SU-DHL-6 (cell line): ENCODE measurements at regions not wholly inside any gene's neighbourhood (a gene's known extent, or its start where the extent isn't known, plus 50 kb on each side); places are given as distances from the start of the nearest gene placed in this dataset.

Experiments used
- H2AFZ ChIP-seq: fragments of 200-600 bp; sonication (generic); 2 replicates; pipeline ENCODE4 v1.6.1; 2014; ENCODE audit warnings: low read depth, mild to moderate bottlenecking, moderate library complexity, mixed read lengths, antibody characterized with exemption, low read length; ENCODE audit not compliant: severe bottlenecking
- H3F3A ChIP-seq: fragments of 200-600 bp; shearing (Covaris generic); 2 replicates; pipeline ENCODE4 v1.6.0; 2016; ENCODE audit warnings: antibody characterized with exemption, mild to moderate bottlenecking; ENCODE audit not compliant: insufficient read depth
- H3K27ac ChIP-seq: fragments of 200-600 bp; sonication (generic); 2 replicates; pipeline ENCODE4 v1.5.1; 2016; ENCODE audit warnings: low read depth, mild to moderate bottlenecking, low read length, moderate library complexity, mixed read lengths
- H3K27me3 ChIP-seq: fragments of 200-600 bp; sonication (generic), shearing (Covaris generic); 2 replicates; pipeline ENCODE4 v1.6.0; 2014; ENCODE audit warnings: mild to moderate bottlenecking, low read length
- H3K36me3 ChIP-seq: fragments of 200-600 bp; sonication (generic); 2 replicates; pipeline ENCODE4 v1.6.1; 2014; ENCODE audit warnings: mild to moderate bottlenecking, low read length, mixed read lengths
- H3K4me2 ChIP-seq: fragments of 300-600, 200-600 bp; shearing (Covaris generic), sonication (generic); 2 replicates; pipeline ENCODE4 v1.6.0; 2014; ENCODE audit warnings: low read length, low read depth, mild to moderate bottlenecking; ENCODE audit not compliant: poor library complexity, severe bottlenecking
- H3K4me3 ChIP-seq: fragments of 200-600 bp; sonication (generic); 2 replicates; pipeline ENCODE4 v1.5.1; 2014; ENCODE audit warnings: antibody characterized with exemption, low read length, mild to moderate bottlenecking, mixed read lengths; ENCODE audit not compliant: insufficient read depth, poor library complexity, severe bottlenecking
- H3K79me2 ChIP-seq: fragments of 200-600 bp; sonication (generic); 2 replicates; pipeline ENCODE4 v1.6.1; 2014; ENCODE audit warnings: mild to moderate bottlenecking, low read length, moderate library complexity; ENCODE audit not compliant: insufficient read depth
- H3K9ac ChIP-seq: fragments of 200-600 bp; sonication (generic); 2 replicates; pipeline ENCODE4 v1.7.0; 2014; ENCODE audit warnings: mild to moderate bottlenecking, low read length
- H3K9me2 ChIP-seq: fragments of 200-600 bp; sonication (generic); replicated peaks from 2 replicates; pipeline ENCODE4 v1.6.1; 2014; ENCODE audit warnings: low read length; ENCODE audit not compliant: insufficient read depth
- H3K9me3 ChIP-seq: fragments of 200-600 bp; sonication (generic); 2 replicates; pipeline ENCODE4 v1.6.1; 2014; ENCODE audit warnings: low read length, mixed read lengths; ENCODE audit not compliant: insufficient read depth
- H4K20me1 ChIP-seq: fragments of 200-600 bp; sonication (generic); 2 replicates; pipeline ENCODE4 v1.6.1; 2014; ENCODE audit warnings: low read depth, mild to moderate bottlenecking, antibody characterized with exemption, low read length, moderate library complexity, mixed read lengths
- EZH2phosphoT487 ChIP-seq: fragments of 200-600 bp; sonication (generic), shearing (Covaris generic); conservative IDR thresholded peaks from 2 replicates; pipeline ENCODE4 v1.6.1; 2018; ENCODE audit warnings: mild to moderate bottlenecking, antibody characterized with exemption, low read length, moderate library complexity, mixed read lengths
- TF ChIP-seq, protein P1 (sequence below): fragments of 200-600 bp; sonication (generic); IDR thresholded peaks from one replicate; pipeline ENCODE4 v1.5.1; 2017; ENCODE audit warnings: antibody characterized with exemption, mild to moderate bottlenecking, low read length, moderate library complexity; ENCODE audit not compliant: insufficient read depth, poor library complexity, severe bottlenecking

DNA sequence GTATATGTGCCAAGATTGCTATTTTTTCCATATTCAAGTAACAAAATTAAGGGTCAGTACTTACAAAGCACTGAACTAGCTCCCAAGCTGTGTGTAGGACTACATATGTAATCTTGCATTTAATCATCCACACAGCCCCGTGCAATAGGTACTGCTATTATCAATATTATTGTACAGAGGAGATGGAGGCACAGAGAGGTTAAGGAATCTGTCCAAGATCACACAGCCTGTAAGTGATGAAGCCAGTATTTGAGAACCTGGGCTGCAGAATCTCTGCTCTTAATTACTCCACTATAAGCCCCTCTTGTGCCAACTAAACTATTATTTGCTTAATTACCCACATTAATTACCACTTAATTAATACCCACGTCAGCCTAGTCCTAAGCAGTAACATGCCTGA lies 134.1 kb downstream of the KATNIP start:
- Histone ChIP-seq H3K27me3 (no peaks in the 10 kb centered on the region), H3K79me2 (no peaks in the 10 kb centered on the region)
- TF ChIP-seq, protein P1, sequence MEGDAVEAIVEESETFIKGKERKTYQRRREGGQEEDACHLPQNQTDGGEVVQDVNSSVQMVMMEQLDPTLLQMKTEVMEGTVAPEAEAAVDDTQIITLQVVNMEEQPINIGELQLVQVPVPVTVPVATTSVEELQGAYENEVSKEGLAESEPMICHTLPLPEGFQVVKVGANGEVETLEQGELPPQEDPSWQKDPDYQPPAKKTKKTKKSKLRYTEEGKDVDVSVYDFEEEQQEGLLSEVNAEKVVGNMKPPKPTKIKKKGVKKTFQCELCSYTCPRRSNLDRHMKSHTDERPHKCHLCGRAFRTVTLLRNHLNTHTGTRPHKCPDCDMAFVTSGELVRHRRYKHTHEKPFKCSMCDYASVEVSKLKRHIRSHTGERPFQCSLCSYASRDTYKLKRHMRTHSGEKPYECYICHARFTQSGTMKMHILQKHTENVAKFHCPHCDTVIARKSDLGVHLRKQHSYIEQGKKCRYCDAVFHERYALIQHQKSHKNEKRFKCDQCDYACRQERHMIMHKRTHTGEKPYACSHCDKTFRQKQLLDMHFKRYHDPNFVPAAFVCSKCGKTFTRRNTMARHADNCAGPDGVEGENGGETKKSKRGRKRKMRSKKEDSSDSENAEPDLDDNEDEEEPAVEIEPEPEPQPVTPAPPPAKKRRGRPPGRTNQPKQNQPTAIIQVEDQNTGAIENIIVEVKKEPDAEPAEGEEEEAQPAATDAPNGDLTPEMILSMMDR, result no peak
- no peak for TF ChIP-seq EZH2phosphoT487

DNA sequence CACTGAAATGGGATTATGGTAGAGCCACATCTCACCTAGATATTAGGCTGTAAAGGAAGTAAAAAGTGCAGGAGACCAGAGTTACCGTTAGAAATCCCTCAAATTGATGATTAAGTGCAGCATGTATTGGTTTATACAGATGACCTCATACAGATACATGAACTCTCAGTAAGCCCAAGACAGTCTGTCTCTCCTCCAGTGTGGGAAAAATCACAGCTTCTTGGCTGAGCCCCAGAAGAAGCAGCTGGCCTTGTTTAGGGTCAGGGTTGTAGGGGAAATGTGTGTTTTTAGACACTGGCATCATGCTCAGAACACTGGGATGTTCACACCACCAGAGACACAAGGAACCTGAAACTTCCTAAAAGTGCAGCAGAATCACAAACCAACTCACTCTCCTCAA lies 135.9 kb downstream of the KATNIP start:
- Histone ChIP-seq H4K20me1 (no peaks in the 10 kb centered on the region), H3K79me2 (no peaks in the 10 kb centered on the region), H3K9me2 (no peaks in the 10 kb centered on the region), H3K27ac (no peak overlapping the region), H3K9ac (no peak overlapping the region), H3F3A (no peaks in the 10 kb centered on the region), H3K4me2 (no peak overlapping the region), H3K4me3 (no peak overlapping the region), H3K36me3 (no peaks in the 10 kb centered on the region), H2AFZ (no peak overlapping the region), H3K27me3 (no peaks in the 10 kb centered on the region), H3K9me3 (no peaks in the 10 kb centered on the region)
- TF ChIP-seq EZH2phosphoT487, result no peak
- TF ChIP-seq, protein P1, result no peak

More for the DNA sequence above, 134.1 kb downstream of the KATNIP start:
- no peaks in the 10 kb centered on the region for H3F3A ChIP-seq
- H3K9ac ChIP-seq, result no peak overlapping the region
- H3K27ac ChIP-seq, result no peak overlapping the region
- H2AFZ ChIP-seq, result no peak overlapping the region
- H4K20me1 ChIP-seq, result no peaks in the 10 kb centered on the region
- H3K9me3 ChIP-seq, result no peaks in the 10 kb centered on the region
- no peak overlapping the region for H3K4me2 ChIP-seq
- no peaks in the 10 kb centered on the region for H3K9me2 ChIP-seq
- H3K36me3 ChIP-seq, result no peaks in the 10 kb centered on the region
- H3K4me3 ChIP-seq, result no peak overlapping the region

DNA sequence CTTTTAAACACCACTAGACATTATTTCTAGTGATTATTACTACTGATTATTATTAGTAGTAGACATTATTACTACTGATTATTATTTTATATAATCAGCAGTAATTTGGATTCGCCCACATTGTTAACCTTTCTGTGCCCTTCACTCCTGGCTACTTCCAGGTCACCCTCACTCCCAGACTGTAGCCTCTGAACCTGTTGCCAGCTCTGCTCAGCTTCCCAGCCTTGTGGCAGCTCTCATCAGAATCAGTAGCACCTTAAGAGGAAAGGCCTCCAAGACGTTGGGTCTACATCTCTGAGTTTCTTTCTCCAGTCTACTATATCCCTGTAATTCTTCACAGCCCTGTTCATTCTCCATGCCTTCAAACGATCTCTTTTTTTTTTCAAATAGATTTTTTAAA lies 137.0 kb downstream of the KATNIP start:
- H3K36me3 ChIP-seq, result no peaks in the 10 kb centered on the region
- H3K79me2 ChIP-seq, result no peaks in the 10 kb centered on the region
- H2AFZ ChIP-seq, result no peak overlapping the region
- no peaks in the 10 kb centered on the region for H3F3A ChIP-seq
- no peak overlapping the region for H3K4me2 ChIP-seq
- H3K27me3 ChIP-seq, result no peaks in the 10 kb centered on the region
- H3K9ac ChIP-seq, result no peak overlapping the region
- H3K9me3 ChIP-seq, result no peaks in the 10 kb centered on the region
- no peak for TF ChIP-seq EZH2phosphoT487
- TF ChIP-seq, protein P1, result no peak
- no peaks in the 10 kb centered on the region for H4K20me1 ChIP-seq
- H3K4me3 ChIP-seq, result no peak overlapping the region
- no peaks in the 10 kb centered on the region for H3K9me2 ChIP-seq
- no peak overlapping the region for H3K27ac ChIP-seq

DNA sequence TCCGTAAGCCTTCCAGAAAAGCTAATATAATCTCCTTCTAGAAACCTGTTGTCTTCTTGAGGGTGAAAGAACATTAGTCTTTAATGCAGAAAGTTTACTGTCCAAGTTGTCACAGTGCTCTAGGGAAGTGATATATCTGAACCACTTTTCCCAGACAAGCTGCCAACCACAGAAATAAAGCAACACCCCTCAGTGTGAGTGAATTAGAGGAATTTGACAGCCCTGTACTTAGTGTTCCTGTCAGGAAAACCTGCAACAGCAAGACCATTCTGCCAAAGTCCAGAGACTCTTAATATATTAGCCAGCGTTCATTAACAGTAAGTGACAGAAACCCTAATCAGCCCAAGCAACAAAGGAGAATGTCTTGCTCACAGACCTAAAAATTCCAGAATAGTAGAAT lies 137.7 kb downstream of the KATNIP start:
- no peaks in the 10 kb centered on the region for H3K79me2 ChIP-seq
- H3K36me3 ChIP-seq, result no peaks in the 10 kb centered on the region
- no peak overlapping the region for H3K4me3 ChIP-seq
- TF ChIP-seq, protein P1, result no peak
- TF ChIP-seq EZH2phosphoT487, result no peak
- no peaks in the 10 kb centered on the region for H3K27me3 ChIP-seq
- H2AFZ ChIP-seq, result no peak overlapping the region
- H3K9ac ChIP-seq, result no peak overlapping the region
- H3K27ac ChIP-seq, result no peak overlapping the region
- no peaks in the 10 kb centered on the region for H4K20me1 ChIP-seq
- no peaks in the 10 kb centered on the region for H3K9me2 ChIP-seq
- H3K9me3 ChIP-seq, result no peaks in the 10 kb centered on the region
- H3F3A ChIP-seq, result no peaks in the 10 kb centered on the region
- no peak overlapping the region for H3K4me2 ChIP-seq
